GM12878 (cell line): ENCODE measurements at regions not wholly inside any gene's neighbourhood (a gene's known extent, or its start where the extent isn't known, plus 50 kb on each side); places are given as distances from the start of the nearest gene placed in this dataset.

Experiments
- ASH2L ChIP-seq: fragments of 300-600, 200-600 bp; sonication (generic); IDR thresholded peaks from 2 replicates; pipeline ENCODE4 v1.6.1; 2017; ENCODE audit warnings: low read depth, mild to moderate bottlenecking, borderline replicate concordance
- ATF3 ChIP-seq: IDR thresholded peaks from 2 replicates; pipeline ENCODE4 v1.6.1; 2011; ENCODE audit warnings: low read depth, mild to moderate bottlenecking, low read length, moderate library complexity, borderline replicate concordance; ENCODE audit errors: extremely low read depth
- FOS ChIP-seq: IDR thresholded peaks from 3 replicates; pipeline ENCODE4 v1.6.1; 2011; ENCODE audit warnings: borderline replicate concordance; ENCODE audit not compliant: insufficient read length; ENCODE audit errors: extremely low read depth
- HDAC2 ChIP-seq: fragments of 200-600 bp; sonication (generic); IDR thresholded peaks from 2 replicates; pipeline ENCODE4 v1.6.1; 2017
- POLR2AphosphoS2 ChIP-seq: IDR thresholded peaks from 2 replicates; pipeline ENCODE4 v1.6.1; 2011; ENCODE audit warnings: low read depth, mild to moderate bottlenecking, low read length, improper control_type of control experiment, moderate library complexity
- SMARCA5 ChIP-seq: fragments of 450-650 bp; IDR thresholded peaks from 2 replicates; pipeline ENCODE4 v1.6.1; 2017; ENCODE audit warnings: mild to moderate bottlenecking
- YY1 ChIP-seq: IDR thresholded peaks from 2 replicates; pipeline ENCODE4 v1.6.1; 2011; ENCODE audit warnings: low read depth, mild to moderate bottlenecking, low read length
- TF ChIP-seq, protein P1 (sequence below): IDR thresholded peaks from 2 replicates; pipeline ENCODE4 v1.6.1; 2012; ENCODE audit warnings: improper control_type of control experiment, low read depth, low read length; ENCODE audit not compliant: insufficient replicate concordance

GRCh38 chr2:42115588-42115987 is 53.6 kb upstream of the EML4 start (continued):
- TF ChIP-seq ATF3, result no peak
- TF ChIP-seq, protein P1, sequence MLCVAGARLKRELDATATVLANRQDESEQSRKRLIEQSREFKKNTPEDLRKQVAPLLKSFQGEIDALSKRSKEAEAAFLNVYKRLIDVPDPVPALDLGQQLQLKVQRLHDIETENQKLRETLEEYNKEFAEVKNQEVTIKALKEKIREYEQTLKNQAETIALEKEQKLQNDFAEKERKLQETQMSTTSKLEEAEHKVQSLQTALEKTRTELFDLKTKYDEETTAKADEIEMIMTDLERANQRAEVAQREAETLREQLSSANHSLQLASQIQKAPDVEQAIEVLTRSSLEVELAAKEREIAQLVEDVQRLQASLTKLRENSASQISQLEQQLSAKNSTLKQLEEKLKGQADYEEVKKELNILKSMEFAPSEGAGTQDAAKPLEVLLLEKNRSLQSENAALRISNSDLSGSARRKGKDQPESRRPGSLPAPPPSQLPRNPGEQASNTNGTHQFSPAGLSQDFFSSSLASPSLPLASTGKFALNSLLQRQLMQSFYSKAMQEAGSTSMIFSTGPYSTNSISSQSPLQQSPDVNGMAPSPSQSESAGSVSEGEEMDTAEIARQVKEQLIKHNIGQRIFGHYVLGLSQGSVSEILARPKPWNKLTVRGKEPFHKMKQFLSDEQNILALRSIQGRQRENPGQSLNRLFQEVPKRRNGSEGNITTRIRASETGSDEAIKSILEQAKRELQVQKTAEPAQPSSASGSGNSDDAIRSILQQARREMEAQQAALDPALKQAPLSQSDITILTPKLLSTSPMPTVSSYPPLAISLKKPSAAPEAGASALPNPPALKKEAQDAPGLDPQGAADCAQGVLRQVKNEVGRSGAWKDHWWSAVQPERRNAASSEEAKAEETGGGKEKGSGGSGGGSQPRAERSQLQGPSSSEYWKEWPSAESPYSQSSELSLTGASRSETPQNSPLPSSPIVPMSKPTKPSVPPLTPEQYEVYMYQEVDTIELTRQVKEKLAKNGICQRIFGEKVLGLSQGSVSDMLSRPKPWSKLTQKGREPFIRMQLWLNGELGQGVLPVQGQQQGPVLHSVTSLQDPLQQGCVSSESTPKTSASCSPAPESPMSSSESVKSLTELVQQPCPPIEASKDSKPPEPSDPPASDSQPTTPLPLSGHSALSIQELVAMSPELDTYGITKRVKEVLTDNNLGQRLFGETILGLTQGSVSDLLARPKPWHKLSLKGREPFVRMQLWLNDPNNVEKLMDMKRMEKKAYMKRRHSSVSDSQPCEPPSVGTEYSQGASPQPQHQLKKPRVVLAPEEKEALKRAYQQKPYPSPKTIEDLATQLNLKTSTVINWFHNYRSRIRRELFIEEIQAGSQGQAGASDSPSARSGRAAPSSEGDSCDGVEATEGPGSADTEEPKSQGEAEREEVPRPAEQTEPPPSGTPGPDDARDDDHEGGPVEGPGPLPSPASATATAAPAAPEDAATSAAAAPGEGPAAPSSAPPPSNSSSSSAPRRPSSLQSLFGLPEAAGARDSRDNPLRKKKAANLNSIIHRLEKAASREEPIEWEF, result no peak
- no peak for TF ChIP-seq ASH2L
- no peak for TF ChIP-seq HDAC2
- TF ChIP-seq FOS, result no peak
- TF ChIP-seq SMARCA5, result no peak
- no peak for TF ChIP-seq POLR2AphosphoS2
- no peak for TF ChIP-seq YY1
